NT2/D1 (cell line): ENCODE measurements at regions not wholly inside any gene's neighbourhood (a gene's known extent, or its start where the extent isn't known, plus 50 kb on each side); places are given as distances from the start of the nearest gene placed in this dataset.

ENCODE experiments used
- YY1 ChIP-seq: IDR thresholded peaks from 2 replicates; pipeline ENCODE4 v1.6.1; 2011; ENCODE audit not compliant: insufficient read length, insufficient read depth
- ZNF274 ChIP-seq: IDR thresholded peaks from 2 replicates; pipeline ENCODE4 v1.6.1; 2011; ENCODE audit warnings: mild to moderate bottlenecking, low read depth, low read length

GRCh38 chr7:131028295-131028694 lies 294.3 kb upstream of the KLF14 start:
- TF ChIP-seq YY1 (no peak), ZNF274 (no peak)
